Lower leg skin (tissue), 4 donors: ENCODE measurements at regions not wholly inside any gene's neighbourhood (a gene's known extent, or its start where the extent isn't known, plus 50 kb on each side); places are given as distances from the start of the nearest gene placed in this dataset.

Experiments
- DNase-seq, 2 donors: peaks; one replicate each; pipeline ENCODE4 v3.0.0-alpha.2; 2019; ENCODE audit warnings: low spot score in 2 of 2
- H3K4me3 ChIP-seq: fragments of 200-600 bp; sonication (generic); 2 replicates; pipeline ENCODE4 v1.5.1; 2017; ENCODE audit warnings: mild to moderate bottlenecking, low read depth; ENCODE audit not compliant: poor library complexity, severe bottlenecking
- CTCF ChIP-seq, 3 donors: fragments of 450-650 bp; IDR thresholded peaks; one replicate each; pipeline ENCODE4 v1.5.1; 2016; ENCODE audit warnings: antibody characterized with exemption in 3 of 3, mild to moderate bottlenecking in 3 of 3, moderate library complexity in 2 of 3
- POLR2A ChIP-seq, 2 donors: fragments of 450-650 bp; IDR thresholded peaks; one replicate each; pipeline ENCODE4 v1.6.1; 2016 to 2017; ENCODE audit warnings: antibody characterized with exemption in 2 of 2, mild to moderate bottlenecking in 1 of 2, moderate library complexity in 1 of 2
- WGBS, 2 donors: methylation state at CpG; one replicate each; pipeline ENCODE4 v1.1.5; 2018; 5-methylcytosine and 5-hydroxymethylcytosine counted together
- intact Hi-C: fragments of 100-400 bp; cut with DNase I; formaldehyde crosslinking; loops from one replicate; pipeline ENCODE4 v1.15.0; 2023; ENCODE audit warnings: low total_unique reads

DNA sequence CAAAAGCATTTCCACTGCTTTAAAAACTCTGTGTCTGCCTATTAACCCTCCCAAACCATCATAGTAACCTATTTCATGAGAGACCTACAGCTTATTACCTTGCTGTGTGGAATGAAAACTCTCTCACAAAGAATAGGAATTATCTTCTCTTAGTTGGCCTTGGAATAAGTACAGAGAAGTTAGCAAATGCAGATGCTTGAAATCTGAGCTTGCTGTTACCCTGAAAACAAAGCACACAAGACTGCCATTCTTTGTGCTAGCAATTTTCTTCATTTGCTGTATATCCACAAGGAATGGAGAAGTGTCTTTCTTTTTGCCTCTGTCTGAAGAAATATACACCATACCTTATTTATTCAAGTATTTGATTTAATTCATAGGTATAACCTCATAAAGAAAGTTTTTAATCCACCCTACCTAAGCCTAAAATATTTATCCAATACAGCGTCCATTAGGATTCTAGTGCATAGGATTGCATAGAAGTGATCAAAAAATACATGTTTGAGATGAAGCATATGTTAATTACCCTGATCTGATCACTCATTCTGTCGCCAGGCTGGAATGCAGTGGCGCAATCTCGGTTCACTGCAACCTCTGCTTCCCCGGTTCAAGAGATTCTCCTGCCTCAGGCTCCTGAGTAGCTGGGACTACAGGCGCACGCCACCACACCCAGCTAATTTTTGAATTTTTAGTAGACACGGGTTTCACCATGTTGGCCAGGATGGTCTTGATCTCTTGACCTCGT, 451.1 kb downstream of the LTN1 start:
- intact Hi-C loops, result no loop called here
- DNase-seq, result no peak
- WGBS, 2 donors, result 84 to 88% methylated on average over 9 of the region's 9 CpGs

GRCh38 chr21:28540514-28540913, 452.2 kb downstream of the LTN1 start:
- WGBS, 2 donors, result 29 to 33% methylated on average over 1 of the region's 1 CpG
- TF ChIP-seq POLR2A (IDR thresholded peaks at IDR 0.05), result no peak
- no peak for DNase-seq
- intact Hi-C loops, result no loop called here
- no peak overlapping the region for H3K4me3 ChIP-seq

More for the DNA sequence above, 451.1 kb downstream of the LTN1 start:
- no peak overlapping the region for H3K4me3 ChIP-seq
- no peak for TF ChIP-seq CTCF (IDR thresholded peaks at IDR 0.05)
- no peak for TF ChIP-seq POLR2A (IDR thresholded peaks at IDR 0.05)

DNA sequence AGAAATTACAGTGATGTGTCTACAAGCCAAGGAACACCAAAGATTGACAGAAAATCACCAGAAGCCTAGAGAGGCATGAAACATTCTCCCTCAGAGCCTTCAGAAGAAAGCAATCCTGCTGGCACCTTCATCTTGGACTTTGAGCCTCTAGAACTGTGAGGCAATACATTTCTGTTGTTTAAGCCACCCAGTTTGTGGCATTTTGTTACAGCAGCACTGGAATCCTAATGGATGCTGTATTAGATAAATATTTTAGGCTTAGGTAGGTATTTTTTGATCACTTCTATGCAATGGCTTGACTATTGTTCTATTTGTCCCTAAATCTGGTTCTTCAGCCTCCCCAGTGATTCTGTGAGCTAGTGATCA, 453.1 kb downstream of the LTN1 start:
- intact Hi-C loops, result no loop called here
- TF ChIP-seq CTCF (IDR thresholded peaks at IDR 0.05), result no peak
- no peak for TF ChIP-seq POLR2A (IDR thresholded peaks at IDR 0.05)
- H3K4me3 ChIP-seq, result no peak overlapping the region
- DNase-seq, result no peak

- H3K4me3 ChIP-seq, result no peak overlapping the region
- intact Hi-C loops, result no loop called here
- no peak for TF ChIP-seq POLR2A (IDR thresholded peaks at IDR 0.05)
- whole genome bisulfite sequencing, 2 donors, result 83 to 88% methylated on average over 3 of the region's 3 CpGs
- no peak for DNase-seq
Measured at GRCh38 chr21:28538987-28539622, 453.6 kb downstream of the LTN1 start.

GRCh38 chr21:28537371-28538079, 455.2 kb downstream of the LTN1 start:
- intact Hi-C loops, result no loop called here
- DNase-seq, result no peak
- no peak overlapping the region for H3K4me3 ChIP-seq
- WGBS, 2 donors, result 49% methylated on average over 4 of the region's 4 CpGs
- TF ChIP-seq POLR2A (IDR thresholded peaks at IDR 0.05) (no peak), CTCF (IDR thresholded peaks at IDR 0.05) (no peak)

DNA sequence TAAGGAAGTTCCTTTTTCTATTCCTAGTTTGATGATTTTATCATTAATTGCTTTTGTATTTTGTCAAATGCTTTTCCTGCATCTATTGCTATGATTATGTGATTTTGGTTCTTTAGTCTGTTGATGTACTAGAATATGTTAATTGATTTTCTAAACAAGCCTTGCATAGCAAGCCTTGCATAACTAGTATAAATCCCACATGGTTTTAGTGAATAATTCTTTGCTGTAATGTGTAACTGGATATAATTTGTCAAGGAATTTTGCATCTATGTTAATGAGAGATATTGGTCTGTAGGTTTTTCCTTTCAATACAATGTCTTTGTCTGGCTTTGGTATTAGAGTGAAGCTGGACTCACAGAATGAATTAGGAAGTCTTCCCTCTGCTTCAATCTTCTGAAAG, 460.2 kb downstream of the LTN1 start:
- TF ChIP-seq POLR2A (IDR thresholded peaks at IDR 0.05) (no peak), CTCF (IDR thresholded peaks at IDR 0.05) (no peak)
- DNase-seq, result no peak
- intact Hi-C loops, result no loop called here
- no peak overlapping the region for H3K4me3 ChIP-seq
